Small intestine (tissue), 7 donors: ENCODE measurements at regions not wholly inside any gene's neighbourhood (a gene's known extent, or its start where the extent isn't known, plus 50 kb on each side); places are given as distances from the start of the nearest gene placed in this dataset.

Experiments used
- DNase-seq, 2 donors: peaks; one replicate each; pipeline versions ENCODE4 v3.0.0 to v3.0.0-alpha.2; 2013
- FAIRE-seq: peaks from 2 replicates; lab custom pipeline; 2012; peaks lifted over from hg19 to GRCh38; lab: Jason Lieb, UNC
- H3K27ac ChIP-seq, 3 donors: one replicate each; pipeline ENCODE4 v1.5.1; 2013; ENCODE audit warnings: low read length in 2 of 3, mild to moderate bottlenecking in 2 of 3, control low read depth in 1 of 3, inconsistent platforms in 1 of 3, low read depth in 1 of 3, moderate library complexity in 1 of 3
- H3K27me3 ChIP-seq, 3 donors: one replicate each; pipeline ENCODE4 v1.6.1; 2013; ENCODE audit warnings: low read length in 3 of 3, inconsistent platforms in 1 of 3; ENCODE audit not compliant: control insufficient read depth in 3 of 3, insufficient read depth in 3 of 3
- H3K36me3 ChIP-seq, 3 donors: one replicate each; pipeline ENCODE4 v1.6.1; 2013; ENCODE audit warnings: low read length in 3 of 3, inconsistent platforms in 1 of 3, low read depth in 1 of 3, mild to moderate bottlenecking in 1 of 3, moderate library complexity in 1 of 3; ENCODE audit not compliant: control insufficient read depth in 3 of 3, insufficient read depth in 2 of 3
- H3K4me1 ChIP-seq, 3 donors: one replicate each; pipeline ENCODE4 v1.6.1; 2013; ENCODE audit warnings: low read length in 2 of 3, inconsistent platforms in 1 of 3, low read depth in 1 of 3, mild to moderate bottlenecking in 1 of 3, moderate library complexity in 1 of 3; ENCODE audit not compliant: control insufficient read depth in 3 of 3, insufficient read depth in 2 of 3
- H3K4me3 ChIP-seq, 3 donors: one replicate each; pipeline ENCODE4 v1.5.1; 2013; ENCODE audit warnings: low read length in 3 of 3, control low read depth in 1 of 3, inconsistent platforms in 1 of 3, low read depth in 1 of 3, mild to moderate bottlenecking in 1 of 3, moderate library complexity in 1 of 3
- H3K9me3 ChIP-seq, 2 donors: one replicate each; pipeline ENCODE4 v1.6.1; 2013; ENCODE audit warnings: low read depth in 1 of 2, low read length in 1 of 2; ENCODE audit not compliant: control insufficient read depth in 2 of 2, insufficient read depth in 1 of 2
- WGBS, 3 donors: extraction: QIAGEN DNeasy Blood & Tissue Kit; methylation state at CpG; one replicate each; pipeline ENCODE4 v1.1.7; 2013; 5-methylcytosine and 5-hydroxymethylcytosine counted together
- donor health status: healthy with polysubstance abuse.
- donor health status: control.
- donor health status: control.
- donor health status: Bipolar disorder and iron deficiency.
- donor health status: healthy.

DNA sequence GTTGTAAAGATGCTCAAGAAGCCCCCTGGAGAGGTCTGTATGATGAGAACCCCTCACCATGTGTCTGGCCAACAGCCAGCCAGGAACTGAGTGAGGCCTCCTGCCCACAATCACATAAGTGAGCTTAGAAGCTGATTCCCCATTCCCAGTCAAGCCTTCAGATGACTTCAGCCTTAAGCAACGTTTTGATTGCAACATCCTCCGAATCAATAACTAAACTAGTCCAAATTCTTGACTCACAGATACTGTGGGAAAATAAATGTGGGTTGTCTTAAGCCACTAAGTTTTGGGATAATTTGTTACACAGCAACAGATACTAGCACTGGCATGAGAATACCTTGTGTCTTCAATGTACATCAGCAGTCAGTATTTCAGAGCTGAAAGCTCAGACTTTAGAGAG lies 54.5 kb upstream of the HS3ST4 start:
- WGBS, 3 donors: 63 to 71% (median 64%) methylated on average over 2 of the region's 2 CpGs
- Histone ChIP-seq H3K27me3 (no peaks in the 10 kb centered on the region), H3K9me3 (no peaks in the 10 kb centered on the region), H3K4me1 (no peaks in the 10 kb centered on the region), H3K4me3 (no peak overlapping the region), H3K36me3 (no peaks in the 10 kb centered on the region), H3K27ac (no peak overlapping the region)
- no peak for FAIRE-seq
- DNase-seq: no peak

DNA sequence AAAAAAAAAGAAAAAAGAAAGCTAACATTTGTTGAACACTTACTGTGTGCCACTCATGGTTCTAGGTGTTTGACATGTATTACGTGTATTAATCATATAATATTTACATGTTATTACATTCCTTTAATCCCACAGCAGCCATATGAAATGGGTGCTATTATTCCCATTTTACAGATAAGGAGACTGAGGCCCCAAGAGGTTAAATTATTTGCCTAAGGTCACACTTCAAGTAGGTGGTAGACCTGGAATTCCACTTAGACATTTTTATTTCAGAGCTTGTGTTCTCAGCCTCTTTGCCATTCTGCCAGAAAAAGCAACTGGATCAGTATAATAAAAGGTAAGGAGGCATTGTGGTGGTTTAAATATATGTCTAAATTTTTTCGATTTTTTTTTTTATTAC lies 55.1 kb upstream of the HS3ST4 start:
- DNase-seq: no peak
- Histone ChIP-seq H3K4me3 (no peak overlapping the region), H3K36me3 (no peaks in the 10 kb centered on the region), H3K27me3 (no peaks in the 10 kb centered on the region), H3K9me3 (no peaks in the 10 kb centered on the region), H3K4me1 (no peaks in the 10 kb centered on the region), H3K27ac (no peak overlapping the region)
- FAIRE-seq: no peak
- WGBS, 3 donors: 75 to 90% (median 84%) methylated on average over 2 of the region's 2 CpGs

DNA sequence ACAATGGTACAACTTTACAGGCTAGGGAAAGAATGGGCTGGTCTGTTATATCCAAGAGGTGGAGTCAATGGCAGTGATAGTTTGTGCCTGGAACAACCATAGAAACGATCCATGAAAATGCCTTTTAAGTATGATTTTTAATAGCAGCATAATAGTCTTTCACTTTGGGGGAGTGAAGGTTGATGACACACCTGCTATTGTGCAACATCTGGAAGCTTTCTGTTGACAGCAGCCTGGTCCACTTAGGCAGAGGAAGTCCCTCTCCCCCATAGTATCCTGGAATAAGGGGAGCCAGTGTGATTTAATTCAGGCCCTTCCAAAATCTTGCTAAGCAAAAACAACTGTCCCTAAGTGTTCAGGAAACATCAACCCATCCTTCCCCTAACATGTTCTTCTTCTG lies 56.3 kb upstream of the HS3ST4 start:
- Histone ChIP-seq H3K27me3 (no peaks in the 10 kb centered on the region), H3K4me1 (no peaks in the 10 kb centered on the region), H3K27ac (no peak overlapping the region), H3K4me3 (no peak overlapping the region), H3K36me3 (no peaks in the 10 kb centered on the region), H3K9me3 (no peaks in the 10 kb centered on the region)
- DNase-seq (no peak), FAIRE-seq (no peak)
- WGBS, 3 donors: 42 to 85% (median 61%) methylated on average over 1 of the region's 1 CpG

DNA sequence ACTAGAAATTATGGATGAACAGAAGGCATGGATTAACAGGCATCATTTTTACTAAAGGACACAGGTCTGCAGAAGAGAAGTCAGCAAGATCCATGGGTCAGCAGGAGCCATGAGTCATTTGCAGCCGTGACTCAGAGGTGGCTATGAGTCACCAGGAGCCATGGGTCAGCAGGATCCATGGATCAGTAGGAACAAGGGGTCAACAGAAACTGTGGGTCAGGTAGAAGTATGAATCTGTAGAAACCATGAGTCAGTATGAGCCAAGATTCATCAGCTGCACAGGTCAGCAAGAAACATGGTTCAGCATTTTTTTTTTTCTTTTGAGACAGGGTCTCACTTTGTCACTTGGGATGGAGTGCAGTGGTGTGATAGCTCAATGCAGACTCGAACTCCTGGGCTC lies 58.2 kb upstream of the HS3ST4 start:
- no peak overlapping the region for H3K4me3 ChIP-seq
- H3K4me1 ChIP-seq: no peaks in the 10 kb centered on the region
- no peaks in the 10 kb centered on the region for H3K9me3 ChIP-seq
- H3K27me3 ChIP-seq: no peaks in the 10 kb centered on the region
- H3K27ac ChIP-seq: no peak overlapping the region
- no peak for FAIRE-seq
- no peaks in the 10 kb centered on the region for H3K36me3 ChIP-seq
- 31 to 50% (median 32%) methylated on average over 2 of the region's 2 CpGs for WGBS, 3 donors
- no peak for DNase-seq

DNA sequence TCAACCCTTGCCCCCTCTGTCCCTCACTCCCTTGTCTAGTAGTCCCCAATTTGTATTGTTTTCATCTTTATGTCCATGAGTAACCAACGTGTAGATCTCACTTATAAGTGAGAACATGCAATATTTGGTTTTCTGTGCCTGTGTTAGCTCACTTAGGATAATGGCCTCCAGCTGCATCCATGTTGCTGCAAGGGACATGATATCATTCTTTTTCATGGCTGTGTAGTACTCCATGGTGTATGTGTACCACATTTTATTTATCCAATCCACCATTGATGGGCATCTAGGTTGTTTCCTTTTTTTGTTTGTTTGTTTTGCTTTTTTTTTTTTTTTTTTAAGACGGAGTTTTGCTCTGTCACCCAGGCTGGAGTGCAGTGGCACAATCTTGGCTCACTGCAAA lies 63.0 kb upstream of the HS3ST4 start:
- Histone ChIP-seq H3K36me3 (no peaks in the 10 kb centered on the region), H3K9me3 (no peaks in the 10 kb centered on the region), H3K27ac (no peak overlapping the region), H3K4me1 (no peaks in the 10 kb centered on the region), H3K27me3 (no peaks in the 10 kb centered on the region), H3K4me3 (no peak overlapping the region)
- FAIRE-seq (no peak), DNase-seq (no peak)
- 75 to 91% (median 84%) methylated on average over 2 of the region's 2 CpGs for WGBS, 3 donors

DNA sequence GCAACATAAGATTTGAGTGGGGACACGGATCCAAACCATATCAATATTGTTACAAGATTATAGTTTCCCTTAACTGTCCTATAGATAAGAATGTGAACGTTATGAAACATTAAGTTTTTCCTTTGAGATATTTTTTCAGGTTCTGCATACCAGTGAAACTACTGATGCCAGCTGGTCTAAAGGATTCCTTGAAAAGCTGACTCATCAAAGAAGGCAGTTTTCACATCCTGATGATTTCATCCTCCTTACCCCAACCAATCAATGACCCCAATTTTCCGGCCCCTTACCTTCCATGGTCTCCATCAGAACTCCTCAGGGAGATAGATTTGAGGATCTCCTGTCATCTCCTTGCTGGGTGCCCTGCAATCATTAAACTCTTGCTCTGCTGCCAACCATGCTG lies 64.1 kb upstream of the HS3ST4 start:
- Histone ChIP-seq H3K9me3 (no peaks in the 10 kb centered on the region), H3K27ac (no peak overlapping the region), H3K36me3 (no peaks in the 10 kb centered on the region), H3K27me3 (no peaks in the 10 kb centered on the region), H3K4me1 (no peaks in the 10 kb centered on the region), H3K4me3 (no peak overlapping the region)
- DNase-seq: no peak
- 28 to 64% (median 50%) methylated on average over 3 of the region's 3 CpGs for WGBS, 3 donors
- FAIRE-seq: no peak

DNA sequence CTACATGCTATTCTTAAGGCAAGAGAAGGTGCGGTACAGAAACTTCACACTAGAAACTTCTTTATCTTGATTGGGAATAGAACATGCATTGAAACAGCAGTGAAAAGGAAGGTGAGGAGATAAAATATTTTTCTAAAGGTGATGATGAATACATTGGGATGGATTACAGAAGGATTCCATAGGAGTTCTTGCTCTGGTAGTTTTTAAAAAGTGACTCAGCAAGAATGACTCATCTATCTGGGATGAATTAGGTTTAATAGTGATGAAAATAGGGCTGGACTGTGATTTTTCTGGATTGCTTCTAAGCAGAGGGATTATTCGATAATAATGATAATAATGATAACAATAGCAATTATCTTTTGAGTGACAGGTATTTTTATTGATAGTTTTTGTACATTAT lies 65.6 kb upstream of the HS3ST4 start:
- WGBS, 3 donors: 54 to 78% (median 59%) methylated on average over 2 of the region's 2 CpGs
- H3K27me3 ChIP-seq: no peaks in the 10 kb centered on the region
- FAIRE-seq: no peak

DNA sequence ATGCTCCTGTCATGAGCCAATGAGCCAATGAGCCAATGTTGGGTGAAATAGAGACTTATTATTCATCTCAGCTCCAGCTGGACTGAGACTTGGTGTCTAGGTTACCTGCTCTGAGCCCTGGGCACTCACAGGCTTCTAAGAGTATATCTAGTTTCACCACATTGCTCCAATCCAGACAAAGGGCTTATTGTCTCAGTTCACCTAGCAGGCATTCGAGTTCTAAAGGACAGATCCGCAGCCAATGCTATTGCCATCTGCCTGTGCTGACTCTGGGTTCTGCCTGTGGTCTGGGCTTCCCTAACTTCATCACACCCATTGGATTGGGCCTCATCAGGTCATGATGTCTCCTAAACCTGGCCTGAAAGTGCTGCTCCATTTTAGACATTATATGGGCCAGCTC lies 66.1 kb upstream of the HS3ST4 start:
- H3K9me3 ChIP-seq: no peaks in the 10 kb centered on the region
- no peak overlapping the region for H3K4me3 ChIP-seq
- FAIRE-seq (no peak), DNase-seq (no peak)
- H3K27me3 ChIP-seq: no peaks in the 10 kb centered on the region
- no peaks in the 10 kb centered on the region for H3K4me1 ChIP-seq
- no peaks in the 10 kb centered on the region for H3K36me3 ChIP-seq
- 41 to 65% (median 55%) methylated on average over 2 of the region's 2 CpGs for WGBS, 3 donors
- H3K27ac ChIP-seq: no peak overlapping the region

More for the DNA sequence above, 65.6 kb upstream of the HS3ST4 start:
- H3K27ac ChIP-seq: no peak overlapping the region
- no peaks in the 10 kb centered on the region for H3K36me3 ChIP-seq
- no peak overlapping the region for H3K4me3 ChIP-seq
- no peak for DNase-seq
- no peaks in the 10 kb centered on the region for H3K4me1 ChIP-seq
- no peaks in the 10 kb centered on the region for H3K9me3 ChIP-seq

DNA sequence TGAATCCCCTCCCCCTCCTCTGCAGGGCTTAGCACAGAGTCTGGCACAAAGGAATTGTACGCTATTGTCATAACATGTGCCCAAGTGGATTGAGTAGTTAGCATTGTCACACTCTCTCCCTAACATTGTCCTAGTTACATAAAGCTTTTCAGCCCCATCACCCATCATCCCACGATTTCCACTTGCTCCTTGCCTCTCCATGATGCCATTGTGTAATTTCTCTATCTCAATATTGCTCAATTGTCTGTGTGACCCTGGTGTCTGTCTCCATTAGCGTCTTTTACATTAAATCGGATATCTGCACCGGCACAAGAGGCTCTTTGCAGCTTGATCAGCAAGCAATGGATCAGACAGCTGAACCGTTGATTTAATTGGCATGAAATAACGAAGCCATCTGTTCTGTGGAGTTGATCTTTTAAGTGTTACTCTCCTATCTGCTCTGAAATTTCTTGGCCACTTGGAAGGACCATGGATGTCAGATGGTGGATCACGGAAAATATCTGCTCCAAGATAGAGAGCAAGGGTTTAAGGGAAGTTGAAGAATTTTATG lies 77.0 kb upstream of the HS3ST4 start:
- no peak for FAIRE-seq
- WGBS, 3 donors: 77 to 80% (median 79%) methylated on average over 8 of the region's 8 CpGs
- no peak overlapping the region for H3K4me3 ChIP-seq
- no peak for DNase-seq
- no peaks in the 10 kb centered on the region for H3K36me3 ChIP-seq
- H3K9me3 ChIP-seq: no peaks in the 10 kb centered on the region
- no peaks in the 10 kb centered on the region for H3K4me1 ChIP-seq
- H3K27ac ChIP-seq: no peak overlapping the region
- no peaks in the 10 kb centered on the region for H3K27me3 ChIP-seq
